ENCODE measurements at regions not wholly inside any gene's neighbourhood (a gene's known extent, or its start where the extent isn't known, plus 50 kb on each side); places are given as distances from the start of the nearest gene placed in this dataset.

DNA sequence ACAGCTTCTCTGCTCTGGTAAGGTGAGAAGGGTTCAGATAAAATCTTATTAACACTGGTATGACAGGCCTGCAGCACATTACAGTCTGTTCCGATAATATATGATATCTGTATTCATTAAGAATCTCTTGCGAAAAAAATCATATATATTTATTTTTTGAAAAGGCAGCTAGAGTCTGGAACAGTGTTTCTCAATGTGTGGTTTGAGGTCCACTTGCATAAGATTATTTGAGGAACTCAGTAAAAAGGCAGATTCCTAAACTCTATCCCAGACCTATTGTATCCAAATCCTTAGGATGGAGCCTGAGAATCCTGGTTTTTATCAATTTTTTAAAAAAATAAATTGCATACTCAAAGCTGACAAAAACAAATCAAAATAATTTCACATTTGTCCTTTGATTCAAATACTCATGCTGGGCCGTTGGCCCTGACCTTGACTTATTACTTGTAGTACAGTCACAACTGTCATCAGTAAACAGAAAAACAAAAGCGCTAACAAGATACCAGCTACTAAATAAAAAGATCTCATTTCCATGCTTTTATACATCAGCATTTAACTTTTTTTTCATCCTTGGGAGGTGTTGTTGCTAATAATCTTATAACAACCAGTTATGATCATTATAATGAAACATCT lies 60.6 kb downstream of the RGS2 start:
- H3K4me2 ChIP-seq (ENCODE audit: insufficient read depth, low read length): no peak overlapping the region
- H3K9me3 ChIP-seq (replicated peaks; ENCODE audit: control insufficient read depth, insufficient read depth, low read length): no peaks in the 10 kb centered on the region
- H3K27me3 ChIP-seq (ENCODE audit: control insufficient read depth in 2 of 2, insufficient read depth in 2 of 2, low read length in 2 of 2): no peaks in the 10 kb centered on the region
- no TSS peak for BruUV-seq (replicated peaks)
- no peak overlapping the region for H3K9ac ChIP-seq (replicated peaks; ENCODE audit: extremely low read depth, insufficient read depth, low read length)
- CTCF ChIA-PET: interaction anchor here (0.5 to 1.4 kb wide), 3 partner anchors 9 to 577 kb away, joined by 3 to 5 read pairs (median 4); no protein-coding TSS in a partner anchor
- no peak overlapping the region for H3K4me3 ChIP-seq (replicated peaks in 1 of 3; ENCODE audit: insufficient read depth in 1 of 3, low read depth in 1 of 3, low read length in 3 of 3)
- TF ChIP-seq MYC (IDR thresholded peaks at IDR 0.05; ENCODE audit: low read depth, low read length) (no peak), POLR2AphosphoS5 (IDR thresholded peaks at IDR 0.05; ENCODE audit: insufficient read depth, low read depth, low read length) (no peak), EZH2 (IDR thresholded peaks at IDR 0.05; ENCODE audit: borderline replicate concordance, low read depth, low read length, severe bottlenecking) (no peak)
- TF ChIP-seq, protein P1, sequence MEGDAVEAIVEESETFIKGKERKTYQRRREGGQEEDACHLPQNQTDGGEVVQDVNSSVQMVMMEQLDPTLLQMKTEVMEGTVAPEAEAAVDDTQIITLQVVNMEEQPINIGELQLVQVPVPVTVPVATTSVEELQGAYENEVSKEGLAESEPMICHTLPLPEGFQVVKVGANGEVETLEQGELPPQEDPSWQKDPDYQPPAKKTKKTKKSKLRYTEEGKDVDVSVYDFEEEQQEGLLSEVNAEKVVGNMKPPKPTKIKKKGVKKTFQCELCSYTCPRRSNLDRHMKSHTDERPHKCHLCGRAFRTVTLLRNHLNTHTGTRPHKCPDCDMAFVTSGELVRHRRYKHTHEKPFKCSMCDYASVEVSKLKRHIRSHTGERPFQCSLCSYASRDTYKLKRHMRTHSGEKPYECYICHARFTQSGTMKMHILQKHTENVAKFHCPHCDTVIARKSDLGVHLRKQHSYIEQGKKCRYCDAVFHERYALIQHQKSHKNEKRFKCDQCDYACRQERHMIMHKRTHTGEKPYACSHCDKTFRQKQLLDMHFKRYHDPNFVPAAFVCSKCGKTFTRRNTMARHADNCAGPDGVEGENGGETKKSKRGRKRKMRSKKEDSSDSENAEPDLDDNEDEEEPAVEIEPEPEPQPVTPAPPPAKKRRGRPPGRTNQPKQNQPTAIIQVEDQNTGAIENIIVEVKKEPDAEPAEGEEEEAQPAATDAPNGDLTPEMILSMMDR (IDR thresholded peaks at IDR 0.05; ENCODE audit: extremely low read depth in 1 of 2, insufficient read depth in 1 of 2, low read depth in 1 of 2, low read length in 2 of 2): no peak
- TF ChIP-seq, protein P2, sequence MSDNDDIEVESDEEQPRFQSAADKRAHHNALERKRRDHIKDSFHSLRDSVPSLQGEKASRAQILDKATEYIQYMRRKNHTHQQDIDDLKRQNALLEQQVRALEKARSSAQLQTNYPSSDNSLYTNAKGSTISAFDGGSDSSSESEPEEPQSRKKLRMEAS (IDR thresholded peaks at IDR 0.05; ENCODE audit: insufficient read depth, insufficient read length): no peak
- no peaks in the 10 kb centered on the region for H3K36me3 ChIP-seq (ENCODE audit: control insufficient read depth in 2 of 2, extremely low read depth in 1 of 2, insufficient read depth in 2 of 2, low read length in 2 of 2)
- intact Hi-C loops (cut with micrococcal nuclease): no loop called here
- no peaks in the 10 kb centered on the region for H3K4me1 ChIP-seq (ENCODE audit: control insufficient read depth, extremely low read depth, insufficient read depth, low read length)
- no peak for FAIRE-seq
- H2AFZ ChIP-seq (ENCODE audit: low read depth, low read length): no peak overlapping the region
- POLR2A ChIA-PET: no interaction called here
- DNase-seq (ENCODE audit: low read depth, low spot score): no peak
- H3K79me2 ChIP-seq (ENCODE audit: control insufficient read depth, insufficient read depth, low read length): no peaks in the 10 kb centered on the region
- H3K9me1 ChIP-seq (replicated peaks; ENCODE audit: control insufficient read depth, extremely low read depth, insufficient read depth, low read length): no peaks in the 10 kb centered on the region
- dilution Hi-C loops (cut with MboI; ENCODE audit: extremely low pct_ligation_motif_present, low sequenced_read_pairs): no loop called here
- H3K27ac ChIP-seq (ENCODE audit: insufficient read depth, low read depth, low read length): no peak overlapping the region
- no peaks in the 10 kb centered on the region for H4K20me1 ChIP-seq (replicated peaks; ENCODE audit: control insufficient read depth, extremely low read depth, insufficient read depth, low read length)

Data from endothelial cell of umbilical vein (primary cell).